ENCODE measurements at regions not wholly inside any gene's neighbourhood (a gene's known extent, or its start where the extent isn't known, plus 50 kb on each side); places are given as distances from the start of the nearest gene placed in this dataset.

- TF ChIP-seq CTCF (IDR thresholded peaks at IDR 0.05; ENCODE audit: insufficient read depth, low read depth, low read length) (no peak), EZH2 (IDR thresholded peaks at IDR 0.05; ENCODE audit: insufficient read depth, low read length) (no peak)
These were observed 137.8 kb upstream of the GATA6 start for GRCh38 chr18:22031611-22032010.

All from astrocyte (in vitro differentiated cells and primary cell).